ENCODE measurements at regions not wholly inside any gene's neighbourhood (a gene's known extent, or its start where the extent isn't known, plus 50 kb on each side); places are given as distances from the start of the nearest gene placed in this dataset.

DNA sequence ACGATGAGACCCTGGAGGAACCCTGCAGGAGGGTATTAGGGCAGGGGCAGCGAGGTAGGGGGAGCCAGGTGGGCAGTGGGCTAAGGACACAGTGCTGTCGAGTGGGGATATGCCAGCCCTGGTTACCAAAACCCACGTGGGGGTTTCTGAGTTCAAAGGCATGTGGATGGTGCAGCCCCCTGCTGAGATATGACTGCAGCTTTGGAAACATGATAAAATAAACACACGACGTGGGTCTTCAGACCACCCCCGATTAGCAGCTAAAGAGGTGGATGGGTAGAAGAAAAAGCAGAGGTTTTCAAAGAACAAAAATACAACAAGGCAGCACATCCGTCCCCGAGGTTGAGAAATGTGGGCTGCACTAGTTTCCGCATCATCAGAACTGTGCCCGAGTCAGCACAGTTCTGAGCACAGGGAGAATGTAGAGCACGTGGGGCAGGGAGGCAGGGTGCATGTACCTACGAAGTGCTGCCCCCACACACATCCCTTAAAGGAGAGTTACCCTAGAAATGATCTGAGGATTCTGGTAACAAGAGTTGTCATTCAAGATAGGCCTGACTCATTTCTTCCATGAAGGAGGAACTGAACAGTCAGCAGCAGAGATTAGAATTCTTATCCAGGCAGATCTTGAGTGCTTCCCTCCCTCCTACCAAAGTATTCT, 121.3 kb downstream of the RPLP1 start:
- H3K9me3 ChIP-seq (ENCODE audit: control insufficient read depth, insufficient read depth, low read length) = no peaks in the 10 kb centered on the region
- H4K20me1 ChIP-seq (ENCODE audit: control insufficient read depth, insufficient read depth, low read depth, low read length) = no peaks in the 10 kb centered on the region
- H3K27ac ChIP-seq (ENCODE audit: low read depth, low read length) = no peak overlapping the region
- H3F3A ChIP-seq (ENCODE audit: control insufficient read depth, insufficient read depth) = no peaks in the 10 kb centered on the region
- TF ChIP-seq, protein P1, sequence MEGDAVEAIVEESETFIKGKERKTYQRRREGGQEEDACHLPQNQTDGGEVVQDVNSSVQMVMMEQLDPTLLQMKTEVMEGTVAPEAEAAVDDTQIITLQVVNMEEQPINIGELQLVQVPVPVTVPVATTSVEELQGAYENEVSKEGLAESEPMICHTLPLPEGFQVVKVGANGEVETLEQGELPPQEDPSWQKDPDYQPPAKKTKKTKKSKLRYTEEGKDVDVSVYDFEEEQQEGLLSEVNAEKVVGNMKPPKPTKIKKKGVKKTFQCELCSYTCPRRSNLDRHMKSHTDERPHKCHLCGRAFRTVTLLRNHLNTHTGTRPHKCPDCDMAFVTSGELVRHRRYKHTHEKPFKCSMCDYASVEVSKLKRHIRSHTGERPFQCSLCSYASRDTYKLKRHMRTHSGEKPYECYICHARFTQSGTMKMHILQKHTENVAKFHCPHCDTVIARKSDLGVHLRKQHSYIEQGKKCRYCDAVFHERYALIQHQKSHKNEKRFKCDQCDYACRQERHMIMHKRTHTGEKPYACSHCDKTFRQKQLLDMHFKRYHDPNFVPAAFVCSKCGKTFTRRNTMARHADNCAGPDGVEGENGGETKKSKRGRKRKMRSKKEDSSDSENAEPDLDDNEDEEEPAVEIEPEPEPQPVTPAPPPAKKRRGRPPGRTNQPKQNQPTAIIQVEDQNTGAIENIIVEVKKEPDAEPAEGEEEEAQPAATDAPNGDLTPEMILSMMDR (IDR thresholded peaks at IDR 0.05; ENCODE audit: low read depth, low read length, poor library complexity, severe bottlenecking) = no peak
- no peak for TF ChIP-seq EZH2phosphoT487 (IDR thresholded peaks at IDR 0.05; ENCODE audit: borderline replicate concordance, low read length)
- no peak overlapping the region for H3K4me2 ChIP-seq (ENCODE audit: low read length)
- H3K79me2 ChIP-seq (ENCODE audit: control insufficient read depth, low read length) = no peaks in the 10 kb centered on the region
- no peaks in the 10 kb centered on the region for H3K4me1 ChIP-seq (ENCODE audit: control insufficient read depth, low read length)
- no peaks in the 10 kb centered on the region for H3K36me3 ChIP-seq (ENCODE audit: control insufficient read depth, low read length)
- peaks cover 28% of the 10 kb centered on the region for H3K27me3 ChIP-seq (ENCODE audit: control insufficient read depth, low read length)
- no peak overlapping the region for H3K4me3 ChIP-seq (ENCODE audit: low read length)
- H3K9me2 ChIP-seq (replicated peaks; ENCODE audit: control insufficient read depth, low read length) = no peaks in the 10 kb centered on the region

DNA sequence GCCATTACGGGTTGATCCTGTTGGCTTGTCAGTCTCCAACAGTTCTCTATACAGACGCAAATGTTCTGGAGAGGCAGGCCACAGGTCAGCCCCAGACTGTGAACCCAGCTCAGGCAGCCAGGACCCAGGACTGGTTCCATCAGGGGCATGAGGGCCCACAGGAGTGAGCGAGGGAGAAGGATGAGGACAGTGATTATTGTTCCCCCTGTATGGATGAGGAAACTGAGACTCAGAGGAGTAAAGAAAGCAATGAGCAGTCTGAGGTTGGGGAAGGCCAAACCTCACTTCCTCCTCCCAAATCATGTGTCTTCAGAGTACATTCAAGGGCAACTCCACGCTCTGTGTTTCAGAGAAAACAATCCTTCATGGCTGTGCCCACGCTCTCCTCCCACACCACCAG, 121.9 kb downstream of the RPLP1 start:
- H3K4me1 ChIP-seq (ENCODE audit: control insufficient read depth, low read length) = no peaks in the 10 kb centered on the region
- H3K4me3 ChIP-seq (ENCODE audit: low read length) = no peak overlapping the region
- H3K27me3 ChIP-seq (ENCODE audit: control insufficient read depth, low read length) = peaks cover 33% of the 10 kb centered on the region
- no peaks in the 10 kb centered on the region for H3K9me3 ChIP-seq (ENCODE audit: control insufficient read depth, insufficient read depth, low read length)
- H3K27ac ChIP-seq (ENCODE audit: low read depth, low read length) = no peak overlapping the region
- H3F3A ChIP-seq (ENCODE audit: control insufficient read depth, insufficient read depth) = no peaks in the 10 kb centered on the region
- H3K79me2 ChIP-seq (ENCODE audit: control insufficient read depth, low read length) = no peaks in the 10 kb centered on the region
- no peak for TF ChIP-seq EZH2phosphoT487 (IDR thresholded peaks at IDR 0.05; ENCODE audit: borderline replicate concordance, low read length)
- TF ChIP-seq, protein P1 (IDR thresholded peaks at IDR 0.05; ENCODE audit: low read depth, low read length, poor library complexity, severe bottlenecking) = no peak
- H3K4me2 ChIP-seq (ENCODE audit: low read length) = no peak overlapping the region
- no peaks in the 10 kb centered on the region for H3K36me3 ChIP-seq (ENCODE audit: control insufficient read depth, low read length)
- H3K9me2 ChIP-seq (replicated peaks; ENCODE audit: control insufficient read depth, low read length) = no peaks in the 10 kb centered on the region
- no peaks in the 10 kb centered on the region for H4K20me1 ChIP-seq (ENCODE audit: control insufficient read depth, insufficient read depth, low read depth, low read length)

DNA sequence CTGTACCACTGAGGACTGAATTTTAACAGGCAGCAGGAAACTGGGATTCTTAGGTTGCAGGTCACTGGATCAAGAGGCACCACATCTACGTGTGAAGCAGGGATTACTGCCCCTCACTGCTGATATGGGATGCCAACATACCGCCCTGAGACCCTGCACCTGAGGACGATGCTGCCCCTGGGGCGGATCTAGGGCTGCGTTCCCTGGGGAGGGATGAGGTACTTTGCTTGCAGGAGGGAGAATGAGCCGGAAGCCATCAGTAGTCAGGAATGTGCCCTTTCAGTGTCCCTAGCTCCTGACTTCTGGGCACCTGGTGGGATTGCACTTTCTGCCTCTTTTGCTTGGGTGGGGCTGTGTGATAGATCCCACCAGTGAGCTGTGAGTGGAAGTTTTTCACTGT, 122.8 kb downstream of the RPLP1 start:
- Histone ChIP-seq H3K79me2 (ENCODE audit: control insufficient read depth, low read length) (no peaks in the 10 kb centered on the region), H3K9me2 (replicated peaks; ENCODE audit: control insufficient read depth, low read length) (no peaks in the 10 kb centered on the region), H3K4me2 (ENCODE audit: low read length) (no peak overlapping the region), H3F3A (ENCODE audit: control insufficient read depth, insufficient read depth) (no peaks in the 10 kb centered on the region), H3K27ac (ENCODE audit: low read depth, low read length) (no peak overlapping the region), H3K27me3 (ENCODE audit: control insufficient read depth, low read length) (peaks cover 33% of the 10 kb centered on the region), H4K20me1 (ENCODE audit: control insufficient read depth, insufficient read depth, low read depth, low read length) (no peaks in the 10 kb centered on the region), H3K9me3 (ENCODE audit: control insufficient read depth, insufficient read depth, low read length) (no peaks in the 10 kb centered on the region), H3K36me3 (ENCODE audit: control insufficient read depth, low read length) (no peaks in the 10 kb centered on the region), H3K4me1 (ENCODE audit: control insufficient read depth, low read length) (no peaks in the 10 kb centered on the region), H3K4me3 (ENCODE audit: low read length) (no peak overlapping the region)
- TF ChIP-seq EZH2phosphoT487 (IDR thresholded peaks at IDR 0.05; ENCODE audit: borderline replicate concordance, low read length) = no peak
- TF ChIP-seq, protein P1 (IDR thresholded peaks at IDR 0.05; ENCODE audit: low read depth, low read length, poor library complexity, severe bottlenecking) = no peak

Data from DOHH2 (cell line).